HCT116 (cell line): ENCODE measurements at regions not wholly inside any gene's neighbourhood (a gene's known extent, or its start where the extent isn't known, plus 50 kb on each side); places are given as distances from the start of the nearest gene placed in this dataset.

ENCODE experiments used
- ATAC-seq: fragments of 200-7000 bp; cut with Tn5 transposase; 2 replicates; pipeline ENCODE4 v1.9.1; 2020; ENCODE audit warnings: mild to moderate bottlenecking, moderate library complexity
- BruUV-seq: library from RNA; stranded (reverse); fragments of 400-500 nt; replicated peaks from 2 replicates; lab custom pipeline; 2021; lab: Mats Ljungman, UMichigan
- CTCF ChIA-PET: fragments of 300-600 bp; sonication (Branson Sonifier 250); formaldehyde crosslinking; loops from one replicate; lab custom pipeline; 2021; ENCODE audit warnings: antibody characterized with exemption; lab: Charles Lee
- POLR2A ChIA-PET: fragments of 300-600, 350-600 bp; sonication (Branson Sonifier 250); formaldehyde crosslinking; loops from one replicate; lab custom pipeline; 2021; ENCODE audit warnings: antibody characterized with exemption; lab: Charles Lee
- RAD21 ChIA-PET, 2 experiments: fragments of 300-600 bp; sonication (Branson Sonifier 250); formaldehyde crosslinking; loops; one replicate each; lab custom pipeline; 2023; ENCODE audit warnings: low total read pairs in 2 of 2; ENCODE audit not compliant: uncharacterized antibody in 2 of 2, unreplicated experiment in 2 of 2, low non-redundant PET in 1 of 2; lab: Charles Lee
- DNase-seq: peaks from one replicate; pipeline ENCODE4 v3.0.0-alpha.2; 2010; ENCODE audit warnings: low read depth, low spot score
- H2AFZ ChIP-seq: fragments of 200-600 bp; shearing (Covaris generic), sonication (generic); 2 replicates; pipeline ENCODE4 v1.6.1; 2017; ENCODE audit warnings: low read depth, mixed run types, mixed read lengths, antibody characterized with exemption, low read length; ENCODE audit not compliant: poor library complexity, severe bottlenecking
- H3K27ac ChIP-seq: 2 replicates; pipeline ENCODE4 v1.5.1; 2012; ENCODE audit warnings: low read depth, low read length
- H3K27me3 ChIP-seq: fragments of 200-600 bp; sonication (generic); 2 replicates; pipeline ENCODE4 v1.6.1; 2016; ENCODE audit warnings: mixed run types, low read length, mixed read lengths; ENCODE audit not compliant: insufficient read depth
- H3K36me3 ChIP-seq, 2 experiments: fragments of 200-500 bp in 1 of 2; fragments of 200-600 bp in 1 of 2; sonication (Bioruptor generic) in 1 of 2; sonication (generic) in 1 of 2; 2 replicates each; pipeline versions ENCODE4 v1.5.1 to v1.6.1; 2014 to 2016; ENCODE audit warnings: low read length in 2 of 2, inconsistent platforms in 1 of 2, mixed read lengths in 1 of 2, mixed run types in 1 of 2; ENCODE audit not compliant: insufficient read depth in 2 of 2, control insufficient read depth in 1 of 2
- H3K4me1 ChIP-seq, 2 experiments: fragments of 200-600 bp in 1 of 2; sonication (generic) in 1 of 2; 2 replicates each; pipeline versions ENCODE4 v1.5.1 to v1.6.1; 2012 to 2017; ENCODE audit warnings: low read length in 2 of 2, inconsistent platforms in 1 of 2, mild to moderate bottlenecking in 1 of 2, mixed read lengths in 1 of 2, mixed run types in 1 of 2, moderate library complexity in 1 of 2; ENCODE audit not compliant: insufficient read depth in 2 of 2, control insufficient read depth in 1 of 2
- H3K4me2 ChIP-seq: fragments of 200-600 bp; sonication (generic); 2 replicates; pipeline ENCODE4 v1.6.1; 2017; ENCODE audit warnings: mixed run types, low read length, mixed read lengths
- H3K4me3 ChIP-seq, 2 experiments: fragments of 200-600 bp in 1 of 2; sonication (generic) in 1 of 2; replicated peaks in 1 of 2; 2 replicates each; pipeline ENCODE4 v1.5.1; 2011 to 2016; ENCODE audit warnings: low read length in 2 of 2, control low read depth in 1 of 2, low read depth in 1 of 2, mild to moderate bottlenecking in 1 of 2, mixed read lengths in 1 of 2, mixed run types in 1 of 2
- H3K79me2 ChIP-seq: fragments of 200-600 bp; sonication (generic); 2 replicates; pipeline ENCODE4 v1.6.1; 2017; ENCODE audit warnings: mild to moderate bottlenecking, mixed run types, low read length, moderate library complexity, mixed read lengths; ENCODE audit not compliant: insufficient read depth
- H3K9ac ChIP-seq: fragments of 200-600 bp; sonication (generic); 2 replicates; pipeline ENCODE4 v1.6.1; 2016; ENCODE audit warnings: low read length, mixed read lengths
- H3K9me2 ChIP-seq: fragments of 200-600 bp; sonication (generic), shearing (Covaris generic); 2 replicates; pipeline ENCODE4 v1.6.1; 2017; ENCODE audit warnings: mixed run types, mild to moderate bottlenecking, moderate library complexity; ENCODE audit not compliant: insufficient read depth
- H3K9me3 ChIP-seq, 2 experiments: fragments of 200-500 bp in 1 of 2; fragments of 200-600 bp in 1 of 2; sonication (Bioruptor generic) in 1 of 2; sonication (generic) in 1 of 2; 2 replicates each; pipeline ENCODE4 v1.6.1; 2014 to 2017; ENCODE audit warnings: low read length in 2 of 2, mixed read lengths in 2 of 2, inconsistent platforms in 1 of 2, low read depth in 1 of 2, mild to moderate bottlenecking in 1 of 2, mixed run types in 1 of 2, moderate library complexity in 1 of 2; ENCODE audit not compliant: control insufficient read depth in 1 of 2, insufficient read depth in 1 of 2
- H4K20me1 ChIP-seq: fragments of 200-600 bp; sonication (generic), shearing (Covaris generic); 2 replicates; pipeline ENCODE4 v1.6.1; 2017; ENCODE audit warnings: mixed run types, mild to moderate bottlenecking, moderate library complexity; ENCODE audit not compliant: insufficient read depth
- CBX3 ChIP-seq: IDR thresholded peaks from 2 replicates; pipeline ENCODE4 v1.6.1; 2012; ENCODE audit warnings: low read depth
- EGR1 ChIP-seq: IDR thresholded peaks from 2 replicates; pipeline ENCODE4 v1.6.1; 2012; ENCODE audit warnings: low read depth
- EZH2 ChIP-seq: fragments of 200-600 bp; sonication (generic); IDR thresholded peaks from 2 replicates; pipeline ENCODE4 v1.6.1; 2017; ENCODE audit warnings: antibody characterized with exemption, mixed run types
- EZH2phosphoT487 ChIP-seq: fragments of 200-600 bp; IDR thresholded peaks from 2 replicates; pipeline ENCODE4 v1.6.1; 2018; ENCODE audit warnings: antibody characterized with exemption, borderline replicate concordance
- JUND ChIP-seq: IDR thresholded peaks from 2 replicates; pipeline ENCODE4 v1.6.1; 2012
- POLR2A ChIP-seq: IDR thresholded peaks from 2 replicates; pipeline ENCODE4 v1.7.0; 2011; ENCODE audit warnings: borderline replicate concordance; ENCODE audit not compliant: insufficient read depth, insufficient read length; ENCODE audit errors: extremely low read depth
- POLR2AphosphoS5 ChIP-seq: IDR thresholded peaks from 2 replicates; pipeline ENCODE4 v1.6.1; 2011; ENCODE audit warnings: mild to moderate bottlenecking, low read depth, low read length, moderate library complexity
- SIN3A ChIP-seq: IDR thresholded peaks from 2 replicates; pipeline ENCODE4 v1.6.1; 2012; ENCODE audit warnings: low read depth
- SP1 ChIP-seq: IDR thresholded peaks from 2 replicates; pipeline ENCODE4 v1.6.1; 2012; ENCODE audit warnings: low read depth
- SRF ChIP-seq: IDR thresholded peaks from 2 replicates; pipeline ENCODE4 v1.6.1; 2012; ENCODE audit warnings: low read depth
- TCF7L2 ChIP-seq: IDR thresholded peaks from 2 replicates; pipeline ENCODE4 v1.7.0; 2011; ENCODE audit warnings: borderline replicate concordance, inconsistent platforms; ENCODE audit not compliant: insufficient read depth, insufficient read length; ENCODE audit errors: extremely low read depth
- intact Hi-C: fragments of 100-400 bp; cut with micrococcal nuclease; formaldehyde crosslinking; loops from 2 replicates; pipeline ENCODE4 v1.10.0; 2022
- TF ChIP-seq, protein P1 (sequence below), 3 experiments: fragments of 200-600 bp in 1 of 3; sonication (generic) in 1 of 3; IDR thresholded peaks in 2 of 3; conservative IDR thresholded peaks in 1 of 3; 2 replicates each; pipeline ENCODE4 v1.5.1; 2012 to 2017; ENCODE audit warnings: low read depth in 2 of 3, low read length in 2 of 3, antibody characterized with exemption in 1 of 3, borderline replicate concordance in 1 of 3, control low read depth in 1 of 3, mild to moderate bottlenecking in 1 of 3, mixed read lengths in 1 of 3, mixed run types in 1 of 3, moderate library complexity in 1 of 3; ENCODE audit not compliant: insufficient read depth in 1 of 3
- TF ChIP-seq, protein P2 (sequence below): IDR thresholded peaks from 2 replicates; pipeline ENCODE4 v1.6.1; 2012
- TF ChIP-seq, protein P3 (sequence below): IDR thresholded peaks from 2 replicates; pipeline ENCODE4 v1.6.1; 2012

DNA sequence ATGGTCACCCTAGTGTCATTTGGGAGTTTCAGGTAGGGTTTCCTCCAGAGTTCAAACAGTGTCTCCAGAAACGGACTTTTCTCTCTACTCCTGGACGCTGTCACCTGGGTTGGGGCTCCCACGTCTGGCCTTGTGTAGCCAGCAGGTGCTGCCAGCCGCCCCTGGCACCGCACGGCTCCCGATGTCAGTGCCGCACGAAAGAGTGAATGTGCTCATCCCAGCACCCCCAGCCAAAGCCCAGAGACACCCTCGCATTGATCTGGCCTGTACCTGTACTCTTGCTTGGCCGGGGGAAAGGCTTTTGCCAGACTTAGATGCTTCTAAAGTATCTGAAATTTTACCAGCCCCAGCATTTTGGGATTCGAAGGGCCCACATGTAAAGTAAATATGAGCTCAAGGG, 351.9 kb downstream of the C16orf95 start:
- ATAC-seq: no peak
- no peaks in the 10 kb centered on the region for H3K9me2 ChIP-seq
- no peak for DNase-seq
- ChIA-PET POLR2A (no interaction called here), CTCF (no interaction called here)
- intact Hi-C loops: no loop called here
- no peak overlapping the region for H3K9ac ChIP-seq
- H3K27ac ChIP-seq: no peak overlapping the region
- no peak overlapping the region for H3K4me2 ChIP-seq
- no peaks in the 10 kb centered on the region for H4K20me1 ChIP-seq
- H2AFZ ChIP-seq: no peak overlapping the region
- TF ChIP-seq JUND: no peak
- TF ChIP-seq, protein P1, sequence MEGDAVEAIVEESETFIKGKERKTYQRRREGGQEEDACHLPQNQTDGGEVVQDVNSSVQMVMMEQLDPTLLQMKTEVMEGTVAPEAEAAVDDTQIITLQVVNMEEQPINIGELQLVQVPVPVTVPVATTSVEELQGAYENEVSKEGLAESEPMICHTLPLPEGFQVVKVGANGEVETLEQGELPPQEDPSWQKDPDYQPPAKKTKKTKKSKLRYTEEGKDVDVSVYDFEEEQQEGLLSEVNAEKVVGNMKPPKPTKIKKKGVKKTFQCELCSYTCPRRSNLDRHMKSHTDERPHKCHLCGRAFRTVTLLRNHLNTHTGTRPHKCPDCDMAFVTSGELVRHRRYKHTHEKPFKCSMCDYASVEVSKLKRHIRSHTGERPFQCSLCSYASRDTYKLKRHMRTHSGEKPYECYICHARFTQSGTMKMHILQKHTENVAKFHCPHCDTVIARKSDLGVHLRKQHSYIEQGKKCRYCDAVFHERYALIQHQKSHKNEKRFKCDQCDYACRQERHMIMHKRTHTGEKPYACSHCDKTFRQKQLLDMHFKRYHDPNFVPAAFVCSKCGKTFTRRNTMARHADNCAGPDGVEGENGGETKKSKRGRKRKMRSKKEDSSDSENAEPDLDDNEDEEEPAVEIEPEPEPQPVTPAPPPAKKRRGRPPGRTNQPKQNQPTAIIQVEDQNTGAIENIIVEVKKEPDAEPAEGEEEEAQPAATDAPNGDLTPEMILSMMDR (IDR thresholded peaks at IDR 0.05 in 2 of 3, conservative IDR thresholded peaks at IDR 0.05 in 1 of 3; ENCODE audit: borderline replicate concordance in 1 of 3, insufficient read depth in 1 of 3, low read depth in 2 of 3, low read length in 2 of 3): no peak
- TF ChIP-seq, all 23 proteins: peak for 0
- H3K27me3 ChIP-seq: peaks cover 23% of the 10 kb centered on the region
- BruUV-seq: no TSS peak
- no peaks in the 10 kb centered on the region for H3K9me3 ChIP-seq
- no peaks in the 10 kb centered on the region for H3K4me1 ChIP-seq
- no peaks in the 10 kb centered on the region for H3K79me2 ChIP-seq
- RAD21 ChIA-PET: no interaction called here
- H3K4me3 ChIP-seq: no peak overlapping the region
- H3K36me3 ChIP-seq: no peaks in the 10 kb centered on the region

DNA sequence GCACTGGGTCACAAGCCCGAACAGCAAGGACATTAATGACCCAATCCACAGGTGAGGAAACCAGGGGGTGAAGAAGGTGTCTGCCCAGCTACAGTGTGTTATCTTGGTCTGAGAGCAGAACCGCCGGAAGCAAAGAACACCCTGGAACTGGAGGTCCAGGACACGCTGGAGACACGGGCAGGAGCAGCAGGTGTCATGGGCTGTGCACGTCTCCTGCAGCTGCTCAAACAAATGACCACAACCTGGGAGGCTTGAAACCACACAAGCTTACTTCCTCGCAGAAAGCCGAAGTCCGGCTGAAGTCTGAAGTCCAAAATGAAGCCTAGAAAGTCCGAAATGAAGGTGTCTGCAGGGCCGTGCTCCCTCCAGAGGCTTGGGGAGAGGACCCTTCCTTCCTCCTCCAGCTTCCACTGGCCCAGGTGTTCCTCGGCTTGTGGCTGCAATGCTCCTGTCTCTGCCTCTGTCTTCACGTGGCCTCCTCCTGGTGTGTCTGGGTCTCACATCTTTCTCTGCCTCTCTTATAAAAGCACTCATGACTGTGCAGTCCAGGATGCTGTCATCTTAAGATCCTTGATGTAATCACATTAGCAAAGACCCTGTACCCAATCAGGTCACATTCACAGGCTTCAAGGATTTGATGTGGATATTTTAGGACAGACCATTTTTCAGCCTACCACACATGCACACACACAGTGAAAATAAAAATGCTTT, 351.2 kb downstream of the C16orf95 start:
- no peak; the same call in 1 of the 2 replicates for ATAC-seq
- TF ChIP-seq CBX3 (no peak), TCF7L2 (no peak), EGR1 (no peak), EZH2 (no peak), JUND (no peak), SRF (no peak), EZH2phosphoT487 (no peak), SIN3A (no peak), SP1 (no peak), POLR2AphosphoS5 (no peak), POLR2A (no peak)
- TF ChIP-seq, protein P2, sequence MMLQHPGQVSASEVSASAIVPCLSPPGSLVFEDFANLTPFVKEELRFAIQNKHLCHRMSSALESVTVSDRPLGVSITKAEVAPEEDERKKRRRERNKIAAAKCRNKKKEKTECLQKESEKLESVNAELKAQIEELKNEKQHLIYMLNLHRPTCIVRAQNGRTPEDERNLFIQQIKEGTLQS: no peak
- TF ChIP-seq, protein P3, sequence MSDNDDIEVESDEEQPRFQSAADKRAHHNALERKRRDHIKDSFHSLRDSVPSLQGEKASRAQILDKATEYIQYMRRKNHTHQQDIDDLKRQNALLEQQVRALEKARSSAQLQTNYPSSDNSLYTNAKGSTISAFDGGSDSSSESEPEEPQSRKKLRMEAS: no peak
- TF ChIP-seq, all 23 proteins: peak for 0
- Histone ChIP-seq H2AFZ (no peak overlapping the region), H3K4me1 (no peaks in the 10 kb centered on the region), H3K4me3 (no peak overlapping the region), H3K79me2 (no peaks in the 10 kb centered on the region), H3K9ac (no peak overlapping the region), H3K36me3 (no peaks in the 10 kb centered on the region), H3K9me2 (no peaks in the 10 kb centered on the region), H3K4me2 (no peak overlapping the region), H4K20me1 (no peaks in the 10 kb centered on the region), H3K9me3 (no peaks in the 10 kb centered on the region), H3K27me3 (peaks cover 16% of the 10 kb centered on the region), H3K27ac (no peak overlapping the region)
- intact Hi-C loops: no loop called here
- no TSS peak for BruUV-seq
- ChIA-PET RAD21 (no interaction called here), POLR2A (no interaction called here), CTCF (no interaction called here)
- no peak for DNase-seq
